ENCODE measurements at regions not wholly inside any gene's neighbourhood (a gene's known extent, or its start where the extent isn't known, plus 50 kb on each side); places are given as distances from the start of the nearest gene placed in this dataset.
"Not testable (repeated sequence)": the region's sequence is repeated elsewhere in the genome, so short reads cannot be mapped to it uniquely, and the experiment has no call there.

GRCh38 chr6:126914801-126915200 is 203.7 kb upstream of the RSPO3 start:
- DNase-seq = no peak

- DNase-seq = no peak
Measured at GRCh38 chr6:126919947-126920346, 198.5 kb upstream of the RSPO3 start.

GRCh38 chr6:126923807-126924206 is 194.7 kb upstream of the RSPO3 start:
- DNase-seq = no peak

- DNase-seq = no peak
Measured at GRCh38 chr6:126926926-126927325, 191.5 kb upstream of the RSPO3 start.

- no peak for DNase-seq
Measured at GRCh38 chr6:126927841-126928240, 190.6 kb upstream of the RSPO3 start.

GRCh38 chr6:126937426-126937825 is 181.0 kb upstream of the RSPO3 start:
- no peak for DNase-seq

GRCh38 chr6:126939784-126940183 is 178.7 kb upstream of the RSPO3 start:
- DNase-seq = no peak

GRCh38 chr6:126941751-126942150 is 176.7 kb upstream of the RSPO3 start:
- DNase-seq = no peak

- DNase-seq = no peak
Measured at GRCh38 chr6:126944512-126944911, 174.0 kb upstream of the RSPO3 start.

- no peak for DNase-seq
Measured at GRCh38 chr6:126945150-126945685, 173.3 kb upstream of the RSPO3 start.

- no peak for DNase-seq
Measured at GRCh38 chr6:126945812-126946360, 172.6 kb upstream of the RSPO3 start.

GRCh38 chr6:126947070-126947469 is 171.4 kb upstream of the RSPO3 start:
- DNase-seq = no peak

- no peak for DNase-seq
Measured at GRCh38 chr6:126949786-126950185, 168.7 kb upstream of the RSPO3 start.

GRCh38 chr6:126955621-126956020 is 162.8 kb upstream of the RSPO3 start:
- DNase-seq = no peak

GRCh38 chr6:126957721-126958120 is 160.8 kb upstream of the RSPO3 start:
- DNase-seq = no peak

GRCh38 chr6:126959765-126960164 is 158.7 kb upstream of the RSPO3 start:
- no peak for DNase-seq

- no peak for DNase-seq
Measured at GRCh38 chr6:126963077-126963809, 155.2 kb upstream of the RSPO3 start.

- DNase-seq = no peak
Measured at GRCh38 chr6:126967296-126968005, 151.0 kb upstream of the RSPO3 start.

GRCh38 chr6:126976253-126976797 is 142.1 kb upstream of the RSPO3 start:
- DNase-seq = no peak

- DNase-seq = no peak
Measured at GRCh38 chr6:126983779-126984178, 134.7 kb upstream of the RSPO3 start.

- not testable (repeated sequence) for DNase-seq
Measured at GRCh38 chr6:126988125-126988524, 130.3 kb upstream of the RSPO3 start.

GRCh38 chr6:127000631-127001030 is 117.8 kb upstream of the RSPO3 start:
- DNase-seq = no peak

GRCh38 chr6:127013865-127014264 is 104.6 kb upstream of the RSPO3 start:
- no peak for DNase-seq

GRCh38 chr6:127015858-127016257 is 102.6 kb upstream of the RSPO3 start:
- no peak for DNase-seq
